GM23338 (cell line): ENCODE measurements at regions not wholly inside any gene's neighbourhood (a gene's known extent, or its start where the extent isn't known, plus 50 kb on each side); places are given as distances from the start of the nearest gene placed in this dataset.

Source experiments
- CREB1 ChIP-seq: fragments of 250-450 bp; sonication (Bioruptor Pico); IDR thresholded peaks from 2 replicates; pipeline ENCODE4 v1.5.0; 2020; ENCODE audit warnings: low read depth, mild to moderate bottlenecking, moderate library complexity
- EZH2 ChIP-seq: fragments of 200-600 bp; sonication (generic); IDR thresholded peaks from one replicate; pipeline ENCODE4 v1.8.0; 2017; ENCODE audit warnings: antibody characterized with exemption, mild to moderate bottlenecking, low read depth; ENCODE audit not compliant: unreplicated experiment
- EZH2phosphoT487 ChIP-seq: fragments of 200-600 bp; sonication (generic); IDR thresholded peaks from one replicate; pipeline ENCODE4 v1.8.1; 2018; ENCODE audit warnings: antibody characterized with exemption; ENCODE audit not compliant: unreplicated experiment
- JUNB ChIP-seq: IDR thresholded peaks from one replicate; pipeline ENCODE4 v1.6.1; 2016; ENCODE audit warnings: antibody characterized with exemption; ENCODE audit not compliant: unreplicated experiment
- POLR2AphosphoS5 ChIP-seq: IDR thresholded peaks from 2 replicates; pipeline ENCODE4 v1.6.1; 2016; ENCODE audit warnings: antibody characterized with exemption, low read depth
- STAT1 ChIP-seq: IDR thresholded peaks from one replicate; pipeline ENCODE4 v1.6.1; 2016; ENCODE audit warnings: antibody characterized with exemption; ENCODE audit not compliant: unreplicated experiment
- ZNF114 ChIP-seq: fragments of 250-450 bp; sonication (Bioruptor Pico); IDR thresholded peaks from 2 replicates; pipeline ENCODE4 v1.5.0; 2020; ENCODE audit warnings: mild to moderate bottlenecking, moderate library complexity
- ZNF331 ChIP-seq: fragments of 250-450 bp; sonication (Bioruptor Pico); IDR thresholded peaks from 2 replicates; pipeline ENCODE4 v1.5.0; 2020; ENCODE audit warnings: low read depth, mild to moderate bottlenecking, moderate library complexity
- TF ChIP-seq, protein P1 (sequence below), 2 experiments: fragments of 200-600 bp in 1 of 2; sonication (generic) in 1 of 2; conservative IDR thresholded peaks; 2 replicates each; pipeline versions ENCODE4 v1.5.1 to v1.6.1; 2016 to 2017; ENCODE audit warnings: antibody characterized with exemption in 2 of 2, low read depth in 2 of 2, mild to moderate bottlenecking in 2 of 2, moderate library complexity in 1 of 2
- TF ChIP-seq, protein P2 (sequence below): IDR thresholded peaks from one replicate; pipeline ENCODE4 v1.6.1; 2018; ENCODE audit warnings: antibody characterized with exemption; ENCODE audit not compliant: unreplicated experiment
- TF ChIP-seq, protein P3 (sequence below): IDR thresholded peaks from 2 replicates; pipeline ENCODE4 v1.6.1; 2016; ENCODE audit warnings: antibody characterized with exemption
- TF ChIP-seq, protein P4 (sequence below): fragments of 250-450 bp; sonication (Bioruptor Pico); IDR thresholded peaks from 2 replicates; pipeline ENCODE4 v1.5.0; 2020; ENCODE audit warnings: mild to moderate bottlenecking, moderate library complexity

DNA sequence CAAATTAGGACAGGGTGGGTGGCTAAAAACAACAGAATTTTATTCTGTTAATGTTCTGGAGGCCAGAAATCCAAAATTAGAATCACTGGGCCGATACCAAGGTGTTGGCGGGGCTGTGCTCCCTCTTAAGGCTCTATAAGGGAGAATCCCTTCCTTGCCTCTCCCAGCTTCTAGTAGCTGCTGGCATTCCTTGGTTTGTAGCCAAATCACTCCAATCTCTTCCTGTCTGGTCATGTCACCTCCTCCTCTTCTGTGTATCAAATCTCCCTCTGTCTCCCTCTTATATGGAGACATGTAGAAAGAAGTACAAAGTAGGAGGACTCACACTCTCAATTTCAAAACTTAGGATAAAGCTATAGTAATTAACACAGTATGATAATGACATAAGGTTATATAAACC lies 102.9 kb upstream of the SIRPA start:
- TF ChIP-seq, protein P1, sequence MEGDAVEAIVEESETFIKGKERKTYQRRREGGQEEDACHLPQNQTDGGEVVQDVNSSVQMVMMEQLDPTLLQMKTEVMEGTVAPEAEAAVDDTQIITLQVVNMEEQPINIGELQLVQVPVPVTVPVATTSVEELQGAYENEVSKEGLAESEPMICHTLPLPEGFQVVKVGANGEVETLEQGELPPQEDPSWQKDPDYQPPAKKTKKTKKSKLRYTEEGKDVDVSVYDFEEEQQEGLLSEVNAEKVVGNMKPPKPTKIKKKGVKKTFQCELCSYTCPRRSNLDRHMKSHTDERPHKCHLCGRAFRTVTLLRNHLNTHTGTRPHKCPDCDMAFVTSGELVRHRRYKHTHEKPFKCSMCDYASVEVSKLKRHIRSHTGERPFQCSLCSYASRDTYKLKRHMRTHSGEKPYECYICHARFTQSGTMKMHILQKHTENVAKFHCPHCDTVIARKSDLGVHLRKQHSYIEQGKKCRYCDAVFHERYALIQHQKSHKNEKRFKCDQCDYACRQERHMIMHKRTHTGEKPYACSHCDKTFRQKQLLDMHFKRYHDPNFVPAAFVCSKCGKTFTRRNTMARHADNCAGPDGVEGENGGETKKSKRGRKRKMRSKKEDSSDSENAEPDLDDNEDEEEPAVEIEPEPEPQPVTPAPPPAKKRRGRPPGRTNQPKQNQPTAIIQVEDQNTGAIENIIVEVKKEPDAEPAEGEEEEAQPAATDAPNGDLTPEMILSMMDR (conservative IDR thresholded peaks at IDR 0.05; ENCODE audit: low read depth in 2 of 2), result no peak
- TF ChIP-seq EZH2phosphoT487 (no peak), POLR2AphosphoS5 (no peak), EZH2 (no peak), CREB1 (no peak), ZNF331 (CRISPR knock-in tag) (no peak), JUNB (no peak), ZNF114 (CRISPR knock-in tag) (no peak), STAT1 (no peak)
- TF ChIP-seq, protein P2, sequence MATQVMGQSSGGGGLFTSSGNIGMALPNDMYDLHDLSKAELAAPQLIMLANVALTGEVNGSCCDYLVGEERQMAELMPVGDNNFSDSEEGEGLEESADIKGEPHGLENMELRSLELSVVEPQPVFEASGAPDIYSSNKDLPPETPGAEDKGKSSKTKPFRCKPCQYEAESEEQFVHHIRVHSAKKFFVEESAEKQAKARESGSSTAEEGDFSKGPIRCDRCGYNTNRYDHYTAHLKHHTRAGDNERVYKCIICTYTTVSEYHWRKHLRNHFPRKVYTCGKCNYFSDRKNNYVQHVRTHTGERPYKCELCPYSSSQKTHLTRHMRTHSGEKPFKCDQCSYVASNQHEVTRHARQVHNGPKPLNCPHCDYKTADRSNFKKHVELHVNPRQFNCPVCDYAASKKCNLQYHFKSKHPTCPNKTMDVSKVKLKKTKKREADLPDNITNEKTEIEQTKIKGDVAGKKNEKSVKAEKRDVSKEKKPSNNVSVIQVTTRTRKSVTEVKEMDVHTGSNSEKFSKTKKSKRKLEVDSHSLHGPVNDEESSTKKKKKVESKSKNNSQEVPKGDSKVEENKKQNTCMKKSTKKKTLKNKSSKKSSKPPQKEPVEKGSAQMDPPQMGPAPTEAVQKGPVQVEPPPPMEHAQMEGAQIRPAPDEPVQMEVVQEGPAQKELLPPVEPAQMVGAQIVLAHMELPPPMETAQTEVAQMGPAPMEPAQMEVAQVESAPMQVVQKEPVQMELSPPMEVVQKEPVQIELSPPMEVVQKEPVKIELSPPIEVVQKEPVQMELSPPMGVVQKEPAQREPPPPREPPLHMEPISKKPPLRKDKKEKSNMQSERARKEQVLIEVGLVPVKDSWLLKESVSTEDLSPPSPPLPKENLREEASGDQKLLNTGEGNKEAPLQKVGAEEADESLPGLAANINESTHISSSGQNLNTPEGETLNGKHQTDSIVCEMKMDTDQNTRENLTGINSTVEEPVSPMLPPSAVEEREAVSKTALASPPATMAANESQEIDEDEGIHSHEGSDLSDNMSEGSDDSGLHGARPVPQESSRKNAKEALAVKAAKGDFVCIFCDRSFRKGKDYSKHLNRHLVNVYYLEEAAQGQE, result no peak
- TF ChIP-seq, protein P3, sequence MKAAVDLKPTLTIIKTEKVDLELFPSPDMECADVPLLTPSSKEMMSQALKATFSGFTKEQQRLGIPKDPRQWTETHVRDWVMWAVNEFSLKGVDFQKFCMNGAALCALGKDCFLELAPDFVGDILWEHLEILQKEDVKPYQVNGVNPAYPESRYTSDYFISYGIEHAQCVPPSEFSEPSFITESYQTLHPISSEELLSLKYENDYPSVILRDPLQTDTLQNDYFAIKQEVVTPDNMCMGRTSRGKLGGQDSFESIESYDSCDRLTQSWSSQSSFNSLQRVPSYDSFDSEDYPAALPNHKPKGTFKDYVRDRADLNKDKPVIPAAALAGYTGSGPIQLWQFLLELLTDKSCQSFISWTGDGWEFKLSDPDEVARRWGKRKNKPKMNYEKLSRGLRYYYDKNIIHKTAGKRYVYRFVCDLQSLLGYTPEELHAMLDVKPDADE, result no peak
- TF ChIP-seq, protein P4, sequence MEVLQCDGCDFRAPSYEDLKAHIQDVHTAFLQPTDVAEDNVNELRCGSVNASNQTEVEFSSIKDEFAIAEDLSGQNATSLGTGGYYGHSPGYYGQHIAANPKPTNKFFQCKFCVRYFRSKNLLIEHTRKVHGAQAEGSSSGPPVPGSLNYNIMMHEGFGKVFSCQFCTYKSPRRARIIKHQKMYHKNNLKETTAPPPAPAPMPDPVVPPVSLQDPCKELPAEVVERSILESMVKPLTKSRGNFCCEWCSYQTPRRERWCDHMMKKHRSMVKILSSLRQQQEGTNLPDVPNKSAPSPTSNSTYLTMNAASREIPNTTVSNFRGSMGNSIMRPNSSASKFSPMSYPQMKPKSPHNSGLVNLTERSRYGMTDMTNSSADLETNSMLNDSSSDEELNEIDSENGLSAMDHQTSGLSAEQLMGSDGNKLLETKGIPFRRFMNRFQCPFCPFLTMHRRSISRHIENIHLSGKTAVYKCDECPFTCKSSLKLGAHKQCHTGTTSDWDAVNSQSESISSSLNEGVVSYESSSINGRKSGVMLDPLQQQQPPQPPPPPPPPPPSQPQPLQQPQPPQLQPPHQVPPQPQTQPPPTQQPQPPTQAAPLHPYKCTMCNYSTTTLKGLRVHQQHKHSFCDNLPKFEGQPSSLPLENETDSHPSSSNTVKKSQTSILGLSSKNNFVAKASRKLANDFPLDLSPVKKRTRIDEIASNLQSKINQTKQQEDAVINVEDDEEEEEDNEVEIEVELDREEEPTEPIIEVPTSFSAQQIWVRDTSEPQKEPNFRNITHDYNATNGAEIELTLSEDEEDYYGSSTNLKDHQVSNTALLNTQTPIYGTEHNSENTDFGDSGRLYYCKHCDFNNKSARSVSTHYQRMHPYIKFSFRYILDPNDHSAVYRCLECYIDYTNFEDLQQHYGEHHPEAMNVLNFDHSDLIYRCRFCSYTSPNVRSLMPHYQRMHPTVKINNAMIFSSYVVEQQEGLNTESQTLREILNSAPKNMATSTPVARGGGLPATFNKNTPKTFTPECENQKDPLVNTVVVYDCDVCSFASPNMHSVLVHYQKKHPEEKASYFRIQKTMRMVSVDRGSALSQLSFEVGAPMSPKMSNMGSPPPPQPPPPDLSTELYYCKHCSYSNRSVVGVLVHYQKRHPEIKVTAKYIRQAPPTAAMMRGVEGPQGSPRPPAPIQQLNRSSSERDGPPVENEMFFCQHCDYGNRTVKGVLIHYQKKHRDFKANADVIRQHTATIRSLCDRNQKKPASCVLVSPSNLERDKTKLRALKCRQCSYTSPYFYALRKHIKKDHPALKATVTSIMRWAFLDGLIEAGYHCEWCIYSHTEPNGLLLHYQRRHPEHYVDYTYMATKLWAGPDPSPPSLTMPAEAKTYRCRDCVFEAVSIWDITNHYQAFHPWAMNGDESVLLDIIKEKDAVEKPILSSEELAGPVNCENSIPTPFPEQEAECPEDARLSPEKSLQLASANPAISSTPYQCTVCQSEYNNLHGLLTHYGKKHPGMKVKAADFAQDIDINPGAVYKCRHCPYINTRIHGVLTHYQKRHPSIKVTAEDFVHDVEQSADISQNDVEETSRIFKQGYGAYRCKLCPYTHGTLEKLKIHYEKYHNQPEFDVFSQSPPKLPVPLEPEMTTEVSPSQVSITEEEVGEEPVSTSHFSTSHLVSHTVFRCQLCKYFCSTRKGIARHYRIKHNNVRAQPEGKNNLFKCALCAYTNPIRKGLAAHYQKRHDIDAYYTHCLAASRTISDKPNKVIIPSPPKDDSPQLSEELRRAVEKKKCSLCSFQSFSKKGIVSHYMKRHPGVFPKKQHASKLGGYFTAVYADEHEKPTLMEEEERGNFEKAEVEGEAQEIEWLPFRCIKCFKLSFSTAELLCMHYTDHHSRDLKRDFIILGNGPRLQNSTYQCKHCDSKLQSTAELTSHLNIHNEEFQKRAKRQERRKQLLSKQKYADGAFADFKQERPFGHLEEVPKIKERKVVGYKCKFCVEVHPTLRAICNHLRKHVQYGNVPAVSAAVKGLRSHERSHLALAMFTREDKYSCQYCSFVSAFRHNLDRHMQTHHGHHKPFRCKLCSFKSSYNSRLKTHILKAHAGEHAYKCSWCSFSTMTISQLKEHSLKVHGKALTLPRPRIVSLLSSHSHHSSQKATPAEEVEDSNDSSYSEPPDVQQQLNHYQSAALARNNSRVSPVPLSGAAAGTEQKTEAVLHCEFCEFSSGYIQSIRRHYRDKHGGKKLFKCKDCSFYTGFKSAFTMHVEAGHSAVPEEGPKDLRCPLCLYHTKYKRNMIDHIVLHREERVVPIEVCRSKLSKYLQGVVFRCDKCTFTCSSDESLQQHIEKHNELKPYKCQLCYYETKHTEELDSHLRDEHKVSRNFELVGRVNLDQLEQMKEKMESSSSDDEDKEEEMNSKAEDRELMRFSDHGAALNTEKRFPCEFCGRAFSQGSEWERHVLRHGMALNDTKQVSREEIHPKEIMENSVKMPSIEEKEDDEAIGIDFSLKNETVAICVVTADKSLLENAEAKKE (CRISPR knock-in tag), result no peak
